Colonic mucosa (tissue), 4 donors: ENCODE measurements at regions not wholly inside any gene's neighbourhood (a gene's known extent, or its start where the extent isn't known, plus 50 kb on each side); places are given as distances from the start of the nearest gene placed in this dataset.

ENCODE experiments used
- DNase-seq: peaks from one replicate; pipeline ENCODE4 v3.0.0-alpha.2; 2020
- H3K27ac ChIP-seq: fragments of 200-600 bp; one replicate; pipeline ENCODE4 v1.8.0; 2021
- H3K27me3 ChIP-seq: fragments of 200-600 bp; one replicate; pipeline ENCODE4 v1.8.0; 2021
- H3K36me3 ChIP-seq: fragments of 200-600 bp; one replicate; pipeline ENCODE4 v1.8.0; 2021
- H3K4me1 ChIP-seq: fragments of 200-600 bp; one replicate; pipeline ENCODE4 v1.8.0; 2021; ENCODE audit warnings: mild to moderate bottlenecking
- H3K4me3 ChIP-seq: fragments of 200-600 bp; one replicate; pipeline ENCODE4 v1.8.0; 2021
- H3K9ac ChIP-seq, 2 donors: one replicate each; pipeline ENCODE4 v1.7.0; 2013; ENCODE audit warnings: control low read depth in 2 of 2, low read depth in 2 of 2, low read length in 2 of 2
- H3K9me3 ChIP-seq: fragments of 200-600 bp; one replicate; pipeline ENCODE4 v1.8.0; 2021
- CTCF ChIP-seq: fragments of 200-600 bp; IDR thresholded peaks from one replicate; pipeline ENCODE4 v1.8.0; 2022; ENCODE audit warnings: antibody characterized with exemption, mild to moderate bottlenecking
- intact Hi-C: fragments of 100-400 bp; cut with DNase I; formaldehyde crosslinking; loops from one replicate; pipeline ENCODE4 v1.14.1; 2022
- donor health status: healthy.
- donor health status: DM: no; HTN: no; CAD: no.
- donor health status: DM: no; HTN: no; CAD: no.

DNA sequence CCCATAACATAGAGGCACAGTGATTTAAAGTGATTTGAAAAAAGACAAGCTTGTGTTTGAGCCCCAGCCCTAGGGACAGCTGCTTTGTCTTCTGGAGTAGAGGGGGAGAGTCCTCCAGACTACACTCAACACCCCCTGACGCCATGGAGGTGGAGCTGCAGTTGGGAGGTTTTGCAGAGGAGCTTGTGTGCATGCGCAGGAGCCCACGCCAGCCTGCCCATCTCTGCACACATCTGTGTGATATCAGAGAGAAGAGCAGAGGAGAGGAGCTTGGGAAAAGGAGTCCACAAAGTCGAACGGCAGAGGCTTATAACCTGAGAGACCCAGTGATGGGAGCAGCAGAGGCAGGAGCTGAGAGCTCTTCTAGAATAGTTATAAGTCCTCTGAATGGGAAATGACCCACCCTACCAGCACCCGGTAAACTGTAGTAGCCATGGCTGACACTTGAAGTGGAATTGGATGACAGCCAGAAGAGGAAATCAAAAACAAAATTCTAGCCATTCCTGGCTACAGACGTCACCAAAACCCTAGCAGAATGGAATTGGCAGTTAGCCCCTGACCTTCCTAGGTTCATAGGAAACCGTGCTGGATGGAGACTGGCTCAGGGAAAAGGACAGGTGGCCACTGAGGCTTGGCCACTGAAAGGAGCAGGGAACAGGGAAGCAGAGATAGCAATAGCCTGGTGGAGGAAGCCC lies 185.1 kb upstream of the VASH1 start:
- no peak overlapping the region for H3K4me3 ChIP-seq
- DNase-seq = no peak
- no peaks in the 10 kb centered on the region for H3K9me3 ChIP-seq
- H3K27me3 ChIP-seq = no peaks in the 10 kb centered on the region
- TF ChIP-seq CTCF = no peak
- intact Hi-C loops = no loop called here
- no peak overlapping the region for H3K9ac ChIP-seq
- no peaks in the 10 kb centered on the region for H3K36me3 ChIP-seq
- H3K27ac ChIP-seq = no peak overlapping the region
- H3K4me1 ChIP-seq = no peaks in the 10 kb centered on the region

DNA sequence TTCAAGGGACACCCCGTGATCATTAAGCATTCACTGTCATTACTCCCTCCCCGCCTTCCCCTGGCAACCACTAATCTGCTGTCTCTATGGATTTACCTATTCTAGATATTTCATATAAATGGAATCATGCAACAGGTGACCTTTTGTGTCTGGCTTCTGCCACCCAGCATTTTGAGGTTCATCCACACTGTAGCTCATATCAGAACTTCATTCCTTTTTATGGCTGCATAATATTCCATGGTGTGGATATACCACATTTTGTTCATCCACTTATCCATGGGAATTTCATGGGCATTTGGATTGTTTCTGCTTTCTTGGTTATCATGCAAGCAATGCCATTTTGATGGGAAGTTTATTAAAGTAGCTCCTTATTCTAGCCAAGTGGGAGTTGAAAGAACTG lies 184.2 kb upstream of the VASH1 start:
- Histone ChIP-seq H3K9ac (no peak overlapping the region), H3K27me3 (no peaks in the 10 kb centered on the region), H3K4me1 (no peaks in the 10 kb centered on the region), H3K27ac (no peak overlapping the region), H3K4me3 (no peak overlapping the region), H3K9me3 (no peaks in the 10 kb centered on the region), H3K36me3 (no peaks in the 10 kb centered on the region)
- no peak for TF ChIP-seq CTCF
- intact Hi-C loops = no loop called here
- DNase-seq = no peak

- H3K27ac ChIP-seq = no peak overlapping the region
- TF ChIP-seq CTCF = no peak
- no peaks in the 10 kb centered on the region for H3K27me3 ChIP-seq
- H3K9me3 ChIP-seq = no peaks in the 10 kb centered on the region
- H3K9ac ChIP-seq = no peak overlapping the region
- no peaks in the 10 kb centered on the region for H3K4me1 ChIP-seq
- intact Hi-C loops = no loop called here
- no peak for DNase-seq
- H3K4me3 ChIP-seq = no peak overlapping the region
- H3K36me3 ChIP-seq = no peaks in the 10 kb centered on the region
These were observed 183.4 kb upstream of the VASH1 start for GRCh38 chr14:76577837-76578236.

- H3K27me3 ChIP-seq = no peaks in the 10 kb centered on the region
- DNase-seq = no peak
- no peak for TF ChIP-seq CTCF
- no peaks in the 10 kb centered on the region for H3K36me3 ChIP-seq
- no peaks in the 10 kb centered on the region for H3K9me3 ChIP-seq
- intact Hi-C loops = no loop called here
- no peaks in the 10 kb centered on the region for H3K4me1 ChIP-seq
- no peak overlapping the region for H3K9ac ChIP-seq
- no peak overlapping the region for H3K27ac ChIP-seq
- no peak overlapping the region for H3K4me3 ChIP-seq
These were observed 180.9 kb upstream of the VASH1 start for GRCh38 chr14:76580399-76580798.

DNA sequence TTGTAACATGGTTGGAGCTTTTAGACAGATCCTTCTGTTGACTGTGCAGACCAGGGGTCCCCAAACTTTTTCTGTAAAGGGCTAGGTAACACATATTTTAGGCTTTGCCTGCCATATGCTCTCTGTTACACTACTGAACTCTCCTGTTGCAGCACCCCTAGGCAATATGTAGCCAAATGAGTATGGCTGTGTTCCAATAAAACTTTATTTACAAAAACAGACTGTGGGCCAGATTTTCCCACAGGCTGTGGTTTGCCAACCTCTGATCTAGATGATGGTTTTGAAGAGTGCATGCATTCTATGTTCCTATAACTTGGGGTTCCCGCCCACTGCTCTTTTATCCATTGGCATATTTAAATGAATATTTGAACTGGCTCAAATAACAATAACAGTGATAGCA lies 180.3 kb upstream of the VASH1 start:
- no peak overlapping the region for H3K27ac ChIP-seq
- no peak overlapping the region for H3K4me3 ChIP-seq
- no peak overlapping the region for H3K9ac ChIP-seq
- DNase-seq = no peak
- H3K27me3 ChIP-seq = no peaks in the 10 kb centered on the region
- no peaks in the 10 kb centered on the region for H3K9me3 ChIP-seq
- no peaks in the 10 kb centered on the region for H3K36me3 ChIP-seq
- no peak for TF ChIP-seq CTCF
- intact Hi-C loops = no loop called here
- no peaks in the 10 kb centered on the region for H3K4me1 ChIP-seq
